Calu3 (cell line): ENCODE measurements at regions not wholly inside any gene's neighbourhood (a gene's known extent, or its start where the extent isn't known, plus 50 kb on each side); places are given as distances from the start of the nearest gene placed in this dataset.
"Not testable (repeated sequence)": the region's sequence is repeated elsewhere in the genome, so short reads cannot be mapped to it uniquely, and the experiment has no call there.

ENCODE experiments used
- BruUV-seq: library from RNA; stranded (reverse); fragments of 400-500 nt; replicated peaks from 2 replicates; lab custom pipeline; 2021; lab: Mats Ljungman, UMichigan
- CTCF ChIA-PET: fragments of 300-600 bp; sonication (Branson Sonifier 250); formaldehyde crosslinking; loops from one replicate; lab custom pipeline; 2022; ENCODE audit warnings: antibody characterized with exemption; lab: Charles Lee
- DNase-seq: peaks from one replicate; pipeline ENCODE4 v3.0.0; 2022
- H3K27ac Mint-ChIP-seq: one replicate; pipeline ENCODE4 v1.8.0; 2022; ENCODE audit warnings: mixed read lengths; ENCODE audit not compliant: unreplicated experiment
- H3K27me3 Mint-ChIP-seq: one replicate; pipeline ENCODE4 v1.8.0; 2022; ENCODE audit warnings: mixed read lengths; ENCODE audit not compliant: unreplicated experiment
- H3K36me3 Mint-ChIP-seq: one replicate; pipeline ENCODE4 v1.8.0; 2022; ENCODE audit warnings: mild to moderate bottlenecking, moderate library complexity, mixed read lengths; ENCODE audit not compliant: insufficient read depth, unreplicated experiment
- H3K4me1 Mint-ChIP-seq: one replicate; pipeline ENCODE4 v1.8.0; 2022; ENCODE audit warnings: mild to moderate bottlenecking, low read depth, mixed read lengths; ENCODE audit not compliant: unreplicated experiment
- H3K4me3 Mint-ChIP-seq: one replicate; pipeline ENCODE4 v1.8.0; 2022; ENCODE audit warnings: mild to moderate bottlenecking, low read depth, moderate library complexity, mixed read lengths; ENCODE audit not compliant: unreplicated experiment
- H3K9me3 Mint-ChIP-seq: one replicate; pipeline ENCODE4 v1.8.0; 2022; ENCODE audit warnings: low read depth, mixed read lengths; ENCODE audit not compliant: unreplicated experiment
- CTCF ChIP-seq: fragments of 200-600 bp; IDR thresholded peaks from one replicate; pipeline ENCODE4 v1.8.0; 2022; ENCODE audit warnings: antibody characterized with exemption; ENCODE audit not compliant: unreplicated experiment
- intact Hi-C: fragments of 100-400 bp; cut with micrococcal nuclease; formaldehyde crosslinking; loops from one replicate; pipeline ENCODE4 v1.10.0; 2022; ENCODE audit not compliant: unreplicated experiment

DNA sequence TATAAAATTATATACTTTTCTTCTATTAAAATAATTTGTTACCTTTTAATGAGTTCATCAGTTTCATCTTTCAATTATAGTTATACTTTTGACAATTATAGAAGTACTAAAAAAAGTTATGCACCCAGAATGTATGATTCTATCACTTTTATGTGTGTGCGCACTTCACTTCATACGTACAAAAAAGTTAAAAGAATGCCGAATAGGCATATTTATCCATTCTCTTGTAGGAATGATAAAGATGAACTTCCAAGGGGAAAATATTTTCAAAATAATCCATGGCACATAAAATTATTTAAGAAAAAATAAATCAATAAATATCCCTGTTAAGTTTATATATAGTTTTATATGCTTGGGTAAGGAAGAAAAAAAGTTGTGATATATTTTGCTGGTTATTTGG, 166.9 kb upstream of the PRSS1 start:
- Mint-ChIP-seq H3K27ac (no peak overlapping the region), H3K36me3 (peaks cover 5% of the 10 kb centered on the region), H3K4me3 (no peak overlapping the region), H3K4me1 (peaks cover 55% of the 10 kb centered on the region), H3K27me3 (no peaks in the 10 kb centered on the region), H3K9me3 (no peaks in the 10 kb centered on the region)
- no peak for DNase-seq
- no peak for TF ChIP-seq CTCF
- BruUV-seq, result no TSS peak
- CTCF ChIA-PET, result interaction anchor here (1.3 kb wide), 1 partner anchor 63 kb away, joined by 4 read pairs; no protein-coding TSS in a partner anchor
- intact Hi-C loops, result no loop called here

- peaks cover 5% of the 10 kb centered on the region for H3K36me3 Mint-ChIP-seq
Measured at GRCh38 chr7:142581341-142581740, 167.9 kb upstream of the PRSS1 start.

GRCh38 chr7:142579946-142580345, 169.3 kb upstream of the PRSS1 start:
- peaks cover 5% of the 10 kb centered on the region for H3K36me3 Mint-ChIP-seq
- no peaks in the 10 kb centered on the region for H3K9me3 Mint-ChIP-seq
- DNase-seq, result no peak
- H3K4me3 Mint-ChIP-seq, result no peak overlapping the region
- peaks cover 42% of the 10 kb centered on the region for H3K4me1 Mint-ChIP-seq
- TF ChIP-seq CTCF, result no peak
- intact Hi-C loops, result no loop called here
- H3K27me3 Mint-ChIP-seq, result no peaks in the 10 kb centered on the region
- CTCF ChIA-PET, result no interaction called here
- BruUV-seq, result no TSS peak
- no peak overlapping the region for H3K27ac Mint-ChIP-seq

More at GRCh38 chr7:142581341-142581740, 167.9 kb upstream of the PRSS1 start:
- H3K4me3 Mint-ChIP-seq, result no peak overlapping the region
- TF ChIP-seq CTCF, result no peak
- intact Hi-C loops, result no loop called here
- H3K27ac Mint-ChIP-seq, result no peak overlapping the region
- DNase-seq, result no peak
- peaks cover 45% of the 10 kb centered on the region for H3K4me1 Mint-ChIP-seq
- no peaks in the 10 kb centered on the region for H3K27me3 Mint-ChIP-seq
- BruUV-seq, result no TSS peak
- CTCF ChIA-PET, result no interaction called here
- H3K9me3 Mint-ChIP-seq, result no peaks in the 10 kb centered on the region

DNA sequence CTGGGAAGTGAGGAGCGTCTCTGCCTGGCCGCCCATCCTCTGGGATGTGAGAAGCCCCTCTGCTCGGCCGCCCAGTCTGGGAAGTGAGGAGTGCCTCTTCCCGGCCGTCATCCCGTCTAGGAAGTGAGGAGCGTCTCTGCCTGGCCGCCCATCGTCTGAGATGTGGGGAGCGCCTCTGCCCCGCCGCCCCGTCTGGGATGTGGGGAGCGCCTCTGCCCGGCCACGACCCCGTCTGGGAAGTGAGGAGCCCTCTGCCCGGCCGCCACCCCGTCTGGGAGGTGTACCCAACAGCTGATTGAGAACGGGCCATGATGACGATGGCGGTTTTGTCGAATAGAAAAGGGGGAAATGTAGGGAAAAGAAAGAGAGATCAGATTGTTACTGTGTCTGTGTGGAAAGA, 173.9 kb upstream of the PRSS1 start:
- intact Hi-C loops, BruUV-seq, CTCF ChIA-PET, H3K27me3 Mint-ChIP-seq, H3K4me3 Mint-ChIP-seq, DNase-seq, H3K27ac Mint-ChIP-seq, H3K9me3 Mint-ChIP-seq, H3K36me3 Mint-ChIP-seq: not testable (repeated sequence)
- peaks cover 13% of the 10 kb centered on the region for H3K4me1 Mint-ChIP-seq

DNA sequence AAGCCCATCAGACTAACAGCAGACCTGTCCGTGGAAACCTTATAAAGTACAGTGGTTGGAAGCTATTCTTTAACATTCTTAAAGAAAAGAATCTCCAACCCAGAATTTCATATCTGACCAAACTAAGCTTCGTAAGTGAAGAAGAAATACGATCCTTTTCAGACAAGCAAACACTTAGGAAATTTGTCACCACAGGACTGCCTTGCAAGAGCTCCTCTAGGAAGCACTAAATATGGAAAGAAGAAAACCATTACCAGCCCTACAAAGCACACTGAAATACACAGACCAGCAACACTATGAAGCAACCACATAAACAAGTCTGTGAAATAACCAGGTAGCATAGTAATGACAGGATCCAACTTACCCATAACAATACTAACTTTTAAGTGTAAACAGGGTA, 177.7 kb upstream of the PRSS1 start:
- Mint-ChIP-seq H3K27ac (no peak overlapping the region), H3K4me1 (no peaks in the 10 kb centered on the region), H3K9me3 (no peaks in the 10 kb centered on the region), H3K36me3 (no peaks in the 10 kb centered on the region), H3K4me3 (no peak overlapping the region), H3K27me3 (no peaks in the 10 kb centered on the region)
- no peak for DNase-seq
- BruUV-seq, result no TSS peak
- no peak for TF ChIP-seq CTCF
- intact Hi-C loops, result no loop called here
- CTCF ChIA-PET, result interaction anchor here (0.6 kb wide), 1 partner anchor 322 kb away, joined by 3 read pairs; no protein-coding TSS in a partner anchor
